H9 (cell line): ENCODE measurements at regions not wholly inside any gene's neighbourhood (a gene's known extent, or its start where the extent isn't known, plus 50 kb on each side); places are given as distances from the start of the nearest gene placed in this dataset.

Experiments used
- DNase-seq: peaks from one replicate; pipeline ENCODE4 v3.0.0-alpha.2; 2017
- H2AFZ ChIP-seq: one replicate; pipeline ENCODE4 v1.6.1; 2013; ENCODE audit warnings: mild to moderate bottlenecking, low read length, control low read depth, moderate library complexity
- H2AK5ac ChIP-seq: 2 replicates; pipeline ENCODE4 v1.6.1; 2013; ENCODE audit warnings: low read length, control low read depth, mixed read lengths; ENCODE audit not compliant: insufficient read length
- H2BK120ac ChIP-seq: one replicate; pipeline ENCODE4 v1.6.1; 2013; ENCODE audit warnings: low read depth, mild to moderate bottlenecking, low read length, control low read depth, inconsistent platforms; ENCODE audit not compliant: poor library complexity, severe bottlenecking
- H2BK12ac ChIP-seq: 2 replicates; pipeline ENCODE4 v1.6.1; 2013; ENCODE audit warnings: low read length, control low read depth, mixed read lengths, low read depth; ENCODE audit not compliant: insufficient read length
- H2BK15ac ChIP-seq: 2 replicates; pipeline ENCODE4 v1.6.1; 2013; ENCODE audit warnings: low read depth, low read length, control low read depth
- H2BK20ac ChIP-seq: one replicate; pipeline ENCODE4 v1.6.1; 2013; ENCODE audit warnings: low read depth, mild to moderate bottlenecking, low read length, control low read depth, inconsistent platforms; ENCODE audit not compliant: poor library complexity, severe bottlenecking
- H2BK5ac ChIP-seq: 2 replicates; pipeline ENCODE4 v1.6.1; 2013; ENCODE audit warnings: low read length, control low read depth, mixed read lengths; ENCODE audit not compliant: insufficient read length
- H3K14ac ChIP-seq: 2 replicates; pipeline ENCODE4 v1.6.1; 2013; ENCODE audit warnings: low read length, control low read depth; ENCODE audit not compliant: insufficient read depth
- H3K18ac ChIP-seq: 2 replicates; pipeline ENCODE4 v1.6.1; 2013; ENCODE audit warnings: low read depth, mild to moderate bottlenecking, mixed read lengths, low read length, control low read depth; ENCODE audit not compliant: insufficient read length
- H3K23ac ChIP-seq: 2 replicates; pipeline ENCODE4 v1.6.1; 2013; ENCODE audit warnings: low read length, control low read depth, mixed read lengths, low read depth; ENCODE audit not compliant: insufficient read length
- H3K23me2 ChIP-seq: 2 replicates; pipeline ENCODE4 v1.6.1; 2013; ENCODE audit warnings: low read depth, mild to moderate bottlenecking, mixed read lengths, low read length, control low read depth; ENCODE audit not compliant: insufficient read length, poor library complexity, severe bottlenecking
- H3K27ac ChIP-seq: 2 replicates; pipeline ENCODE4 v1.5.1; 2013; ENCODE audit warnings: low read length, control low read depth, mixed read lengths, low read depth; ENCODE audit not compliant: insufficient read length
- H3K27me3 ChIP-seq: 2 replicates; pipeline ENCODE4 v1.6.1; 2013; ENCODE audit warnings: low read length, control low read depth, inconsistent platforms; ENCODE audit not compliant: insufficient read depth
- H3K4ac ChIP-seq: 2 replicates; pipeline ENCODE4 v1.6.1; 2013; ENCODE audit warnings: low read depth, mild to moderate bottlenecking, control low read depth, inconsistent platforms, low read length, moderate library complexity
- H3K4me1 ChIP-seq: 2 replicates; pipeline ENCODE4 v1.6.1; 2013; ENCODE audit warnings: low read length, control low read depth, inconsistent platforms; ENCODE audit not compliant: insufficient read depth
- H3K4me2 ChIP-seq: 2 replicates; pipeline ENCODE4 v1.6.1; 2013; ENCODE audit warnings: low read length, control low read depth, mixed read lengths; ENCODE audit not compliant: insufficient read length, insufficient read depth
- H3K56ac ChIP-seq: 2 replicates; pipeline ENCODE4 v1.6.1; 2013; ENCODE audit warnings: low read depth, mild to moderate bottlenecking, mixed read lengths, low read length, control low read depth; ENCODE audit not compliant: insufficient read length
- H3K79me1 ChIP-seq: 2 replicates; pipeline ENCODE4 v1.6.1; 2013; ENCODE audit warnings: low read depth, mild to moderate bottlenecking, moderate library complexity, low read length, control low read depth, inconsistent platforms; ENCODE audit not compliant: insufficient read depth, poor library complexity, severe bottlenecking
- H3K79me2 ChIP-seq: 2 replicates; pipeline ENCODE4 v1.6.1; 2013; ENCODE audit warnings: low read length, control low read depth, inconsistent platforms; ENCODE audit not compliant: insufficient read depth
- H3K9ac ChIP-seq: 2 replicates; pipeline ENCODE4 v1.6.1; 2013; ENCODE audit warnings: low read length, control low read depth, mixed read lengths; ENCODE audit not compliant: insufficient read length; ENCODE audit errors: extremely low read depth
- H3K9me3 ChIP-seq: one replicate; pipeline ENCODE4 v1.6.1; 2013; ENCODE audit warnings: low read depth, low read length, inconsistent platforms; ENCODE audit not compliant: control insufficient read depth
- H3T11ph ChIP-seq: one replicate; pipeline ENCODE4 v1.6.1; 2013; ENCODE audit warnings: mild to moderate bottlenecking, low read length, control low read depth, inconsistent platforms
- H4K20me1 ChIP-seq: one replicate; pipeline ENCODE4 v1.6.1; 2013; ENCODE audit not compliant: control insufficient read depth, insufficient read length, insufficient read depth
- H4K5ac ChIP-seq: 2 replicates; pipeline ENCODE4 v1.6.1; 2013; ENCODE audit warnings: low read depth, mild to moderate bottlenecking, mixed read lengths, low read length, control low read depth; ENCODE audit not compliant: insufficient read length
- H4K8ac ChIP-seq: replicated peaks from 2 replicates; pipeline ENCODE4 v1.6.1; 2013; ENCODE audit warnings: low read length, control low read depth, mixed read lengths, low read depth; ENCODE audit not compliant: insufficient read length
- H4K91ac ChIP-seq: 2 replicates; pipeline ENCODE4 v1.6.1; 2013; ENCODE audit warnings: low read depth, mild to moderate bottlenecking, moderate library complexity, mixed read lengths, low read length, control low read depth; ENCODE audit not compliant: insufficient read length
- H3K27ac Mint-ChIP-seq, 3 experiments: 2 replicates in 2 of 3; 3 replicates in 1 of 3; pipeline ENCODE4 v1.8.0; 2020 to 2021; ENCODE audit warnings: mixed read lengths in 3 of 3, mild to moderate bottlenecking in 1 of 3, moderate library complexity in 1 of 3
- H3K27me3 Mint-ChIP-seq: 2 replicates; pipeline ENCODE4 v1.8.0; 2021; ENCODE audit warnings: low read depth, mild to moderate bottlenecking, moderate library complexity, mixed read lengths
- H3K36me3 Mint-ChIP-seq, 3 experiments: 2 replicates in 2 of 3; 3 replicates in 1 of 3; pipeline ENCODE4 v1.8.0; 2020 to 2021; ENCODE audit warnings: low read depth in 3 of 3, mixed read lengths in 3 of 3; ENCODE audit not compliant: insufficient read depth in 1 of 3
- H3K4me1 Mint-ChIP-seq, 2 experiments: 2 replicates each; pipeline ENCODE4 v1.8.0; 2020; ENCODE audit warnings: mixed read lengths in 2 of 2
- H3K4me3 Mint-ChIP-seq, 2 experiments: 2 replicates in 1 of 2; 3 replicates in 1 of 2; pipeline ENCODE4 v1.8.0; 2020 to 2021; ENCODE audit warnings: mild to moderate bottlenecking in 2 of 2, mixed read lengths in 2 of 2, moderate library complexity in 1 of 2
- H3K9me3 Mint-ChIP-seq, 2 experiments: 2 replicates in 1 of 2; 3 replicates in 1 of 2; pipeline ENCODE4 v1.8.0; 2020; ENCODE audit warnings: mild to moderate bottlenecking in 2 of 2, mixed read lengths in 2 of 2, moderate library complexity in 1 of 2
- WGBS: extraction: QIAGEN DNeasy Blood & Tissue Kit; methylation state at CpG from one replicate; pipeline ENCODE4 v1.1.7; 2013; ENCODE audit warnings: missing lambda C conversion rate, low lambda C conversion rate, mixed read lengths; ENCODE audit not compliant: insufficient read length; ENCODE audit errors: extremely low coverage; 5-methylcytosine and 5-hydroxymethylcytosine counted together
- TF ChIP-seq, protein P1 (sequence below): fragments of 200-600 bp; sonication (generic); conservative IDR thresholded peaks from 3 replicates; pipeline ENCODE4 v1.8.0; 2021; ENCODE audit warnings: antibody characterized with exemption, mild to moderate bottlenecking

DNA sequence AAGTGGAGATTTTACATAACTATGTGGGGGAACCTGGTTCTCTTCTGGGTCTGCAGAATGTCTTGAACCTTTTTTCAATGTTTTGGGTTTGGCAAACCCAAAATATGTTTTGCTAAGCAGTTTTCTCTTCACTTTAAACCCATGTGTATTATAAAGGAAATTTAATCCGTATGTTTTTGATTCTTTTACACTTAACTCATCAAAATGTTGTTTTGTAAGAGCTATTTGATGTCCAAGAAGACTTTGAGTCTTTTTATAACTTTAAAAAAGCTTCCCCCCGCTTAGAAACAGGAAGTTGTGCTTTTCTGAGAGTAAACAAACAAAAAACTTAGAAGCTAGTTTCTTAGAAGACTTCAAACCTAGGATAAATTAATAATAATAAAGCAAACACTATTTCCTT is 81.9 kb upstream of the CEP162 start:
- H2BK120ac ChIP-seq = no peak overlapping the region
- no CpG with 5 or more reads among the region's 2 CpGs for WGBS
- no peak overlapping the region for H2AFZ ChIP-seq
- no peaks in the 10 kb centered on the region; a peak in 1 of 5 replicates for H3K9me3 Mint-ChIP-seq
- no peak overlapping the region for H3K4ac ChIP-seq
- H3K9ac ChIP-seq = no peak overlapping the region
- no peak for DNase-seq
- no peaks in the 10 kb centered on the region for H3K36me3 Mint-ChIP-seq
- H2BK15ac ChIP-seq = no peak overlapping the region
- H3K4me1 ChIP-seq = no peaks in the 10 kb centered on the region
- no peak overlapping the region for H3K14ac ChIP-seq
- no peak overlapping the region for H3K56ac ChIP-seq
- no peaks in the 10 kb centered on the region for H3K23me2 ChIP-seq
- no peak overlapping the region for H4K8ac ChIP-seq
- H2BK12ac ChIP-seq = no peak overlapping the region
- no peak overlapping the region for H3K23ac ChIP-seq
- no peaks in the 10 kb centered on the region for H3K4me1 Mint-ChIP-seq
- no peaks in the 10 kb centered on the region for H3K79me1 ChIP-seq
- no peak overlapping the region for H3K4me3 Mint-ChIP-seq
- H2BK20ac ChIP-seq = no peak overlapping the region
- H3K27ac Mint-ChIP-seq = no peak overlapping the region
- no peaks in the 10 kb centered on the region for H3K27me3 ChIP-seq
- H2AK5ac ChIP-seq = no peak overlapping the region
- H3K27ac ChIP-seq = no peak overlapping the region
- no peak overlapping the region for H3K18ac ChIP-seq
- H4K5ac ChIP-seq = no peak overlapping the region
- H3T11ph ChIP-seq = no peak overlapping the region
- H2BK5ac ChIP-seq = no peak overlapping the region
- H4K91ac ChIP-seq = no peak overlapping the region
- no peaks in the 10 kb centered on the region for H3K27me3 Mint-ChIP-seq
- H3K79me2 ChIP-seq = no peaks in the 10 kb centered on the region
- TF ChIP-seq, protein P1, sequence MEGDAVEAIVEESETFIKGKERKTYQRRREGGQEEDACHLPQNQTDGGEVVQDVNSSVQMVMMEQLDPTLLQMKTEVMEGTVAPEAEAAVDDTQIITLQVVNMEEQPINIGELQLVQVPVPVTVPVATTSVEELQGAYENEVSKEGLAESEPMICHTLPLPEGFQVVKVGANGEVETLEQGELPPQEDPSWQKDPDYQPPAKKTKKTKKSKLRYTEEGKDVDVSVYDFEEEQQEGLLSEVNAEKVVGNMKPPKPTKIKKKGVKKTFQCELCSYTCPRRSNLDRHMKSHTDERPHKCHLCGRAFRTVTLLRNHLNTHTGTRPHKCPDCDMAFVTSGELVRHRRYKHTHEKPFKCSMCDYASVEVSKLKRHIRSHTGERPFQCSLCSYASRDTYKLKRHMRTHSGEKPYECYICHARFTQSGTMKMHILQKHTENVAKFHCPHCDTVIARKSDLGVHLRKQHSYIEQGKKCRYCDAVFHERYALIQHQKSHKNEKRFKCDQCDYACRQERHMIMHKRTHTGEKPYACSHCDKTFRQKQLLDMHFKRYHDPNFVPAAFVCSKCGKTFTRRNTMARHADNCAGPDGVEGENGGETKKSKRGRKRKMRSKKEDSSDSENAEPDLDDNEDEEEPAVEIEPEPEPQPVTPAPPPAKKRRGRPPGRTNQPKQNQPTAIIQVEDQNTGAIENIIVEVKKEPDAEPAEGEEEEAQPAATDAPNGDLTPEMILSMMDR = no peak
- no peaks in the 10 kb centered on the region for H3K9me3 ChIP-seq
- H4K20me1 ChIP-seq = no peaks in the 10 kb centered on the region
- H3K4me2 ChIP-seq = no peak overlapping the region
